ENCODE measurements at regions not wholly inside any gene's neighbourhood (a gene's known extent, or its start where the extent isn't known, plus 50 kb on each side); places are given as distances from the start of the nearest gene placed in this dataset.

GRCh38 chr15:37245358-37245757 lies 145.0 kb upstream of the MEIS2 start:
- H3K4me1 ChIP-seq: no peaks in the 10 kb centered on the region
- intact Hi-C loops (cut with DNase I): no loop called here
- H3K36me3 ChIP-seq: no peaks in the 10 kb centered on the region
- H3K27me3 ChIP-seq: no peaks in the 10 kb centered on the region
- no peak overlapping the region for H3K4me3 ChIP-seq
- DNase-seq (ENCODE audit: extremely low spot score in 2 of 2): no peak
- no peaks in the 10 kb centered on the region for H3K9me3 ChIP-seq
- no peak overlapping the region for H3K27ac ChIP-seq
- TF ChIP-seq POLR2AphosphoS5 (IDR thresholded peaks at IDR 0.05; ENCODE audit: insufficient read depth in 1 of 2, low read depth in 1 of 2) (no peak), CTCF (IDR thresholded peaks at IDR 0.05) (no peak), POLR2A (IDR thresholded peaks at IDR 0.05) (no peak)

DNA sequence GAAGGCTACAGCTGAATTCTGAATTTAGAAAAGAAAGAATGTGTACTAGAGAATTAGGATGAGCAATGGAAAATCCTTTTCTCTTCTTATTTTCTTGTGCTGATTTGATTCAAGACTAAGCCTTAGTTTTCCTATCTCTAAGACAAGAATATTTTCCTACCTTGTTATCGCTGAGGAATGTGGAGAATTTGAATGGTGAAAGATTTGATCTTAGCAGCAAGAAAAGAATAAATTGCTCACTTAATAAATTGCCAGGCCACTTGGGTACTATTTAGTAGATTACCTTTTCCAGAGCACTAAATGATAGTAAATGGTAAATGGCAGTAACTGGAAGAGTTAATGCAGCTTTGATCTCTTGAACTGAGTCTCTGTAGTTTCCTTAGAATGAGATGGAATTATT lies 145.7 kb upstream of the MEIS2 start:
- DNase-seq (ENCODE audit: extremely low spot score in 2 of 2): no peak

GRCh38 chr15:37246856-37247255 lies 146.5 kb upstream of the MEIS2 start:
- TF ChIP-seq CTCF (IDR thresholded peaks at IDR 0.05) (no peak), POLR2AphosphoS5 (IDR thresholded peaks at IDR 0.05; ENCODE audit: insufficient read depth in 1 of 2, low read depth in 1 of 2) (no peak), POLR2A (IDR thresholded peaks at IDR 0.05) (no peak)
- Histone ChIP-seq H3K36me3 (no peaks in the 10 kb centered on the region), H3K4me1 (no peaks in the 10 kb centered on the region), H3K27ac (no peak overlapping the region), H3K9me3 (no peaks in the 10 kb centered on the region), H3K4me3 (no peak overlapping the region), H3K27me3 (no peaks in the 10 kb centered on the region)
- no peak for DNase-seq (ENCODE audit: extremely low spot score in 2 of 2)
- intact Hi-C loops (cut with DNase I): no loop called here

More for the DNA sequence above, 145.7 kb upstream of the MEIS2 start:
- no peak overlapping the region for H3K27ac ChIP-seq
- no peaks in the 10 kb centered on the region for H3K27me3 ChIP-seq
- no peaks in the 10 kb centered on the region for H3K36me3 ChIP-seq
- TF ChIP-seq POLR2AphosphoS5 (IDR thresholded peaks at IDR 0.05; ENCODE audit: insufficient read depth in 1 of 2, low read depth in 1 of 2) (no peak), CTCF (IDR thresholded peaks at IDR 0.05) (no peak), POLR2A (IDR thresholded peaks at IDR 0.05) (no peak)
- no peaks in the 10 kb centered on the region for H3K9me3 ChIP-seq
- intact Hi-C loops (cut with DNase I): no loop called here
- no peak overlapping the region for H3K4me3 ChIP-seq
- H3K4me1 ChIP-seq: no peaks in the 10 kb centered on the region

DNA sequence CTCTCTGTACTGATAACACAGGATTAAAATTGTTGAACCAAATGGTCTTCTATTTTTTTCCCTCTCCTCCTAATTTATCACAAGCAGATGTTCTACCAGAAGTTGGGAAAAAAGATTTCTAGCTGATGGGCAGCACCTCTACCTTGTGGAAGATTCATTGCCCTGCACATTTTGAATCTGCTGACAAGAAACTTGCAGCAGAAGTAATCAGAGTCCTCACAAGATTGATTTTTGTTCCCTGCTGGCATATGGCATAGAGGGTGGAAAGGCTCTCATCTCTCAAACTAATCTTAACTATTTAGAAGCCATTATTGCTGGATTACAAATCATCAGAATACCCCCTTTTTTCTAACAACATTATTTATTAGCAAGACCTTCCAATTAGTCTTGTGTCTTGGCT lies 148.9 kb upstream of the MEIS2 start:
- no peaks in the 10 kb centered on the region for H3K4me1 ChIP-seq
- no peak overlapping the region for H3K27ac ChIP-seq
- H3K27me3 ChIP-seq: no peaks in the 10 kb centered on the region
- no peak for DNase-seq (ENCODE audit: extremely low spot score in 2 of 2)
- H3K4me3 ChIP-seq: no peak overlapping the region
- intact Hi-C loops (cut with DNase I): no loop called here
- H3K36me3 ChIP-seq: no peaks in the 10 kb centered on the region
- no peaks in the 10 kb centered on the region for H3K9me3 ChIP-seq
- TF ChIP-seq CTCF (IDR thresholded peaks at IDR 0.05) (no peak), POLR2AphosphoS5 (IDR thresholded peaks at IDR 0.05; ENCODE audit: insufficient read depth in 1 of 2, low read depth in 1 of 2) (no peak), POLR2A (IDR thresholded peaks at IDR 0.05) (no peak)

DNA sequence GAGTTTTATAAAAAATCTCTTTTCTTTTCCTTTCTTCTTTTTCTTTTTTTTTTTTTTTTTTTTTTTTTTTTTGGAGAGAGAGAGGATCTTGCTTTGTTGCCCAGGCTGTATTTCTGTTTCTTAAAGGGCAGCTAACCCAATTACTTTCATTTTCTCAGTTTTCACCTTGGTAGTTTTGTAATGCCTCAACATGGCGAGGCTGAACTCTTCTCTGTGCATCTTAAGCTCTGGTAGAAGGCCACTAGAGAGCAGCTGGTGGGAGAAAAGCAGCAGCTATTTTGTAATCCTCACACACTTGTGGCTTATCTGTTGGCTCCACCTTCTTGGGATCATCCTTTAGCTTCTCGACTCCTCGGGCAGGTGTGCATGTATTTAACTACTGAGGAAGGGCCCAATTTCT lies 152.2 kb upstream of the MEIS2 start:
- Histone ChIP-seq H3K27ac (no peak overlapping the region), H3K4me1 (no peaks in the 10 kb centered on the region), H3K9me3 (no peaks in the 10 kb centered on the region), H3K36me3 (no peaks in the 10 kb centered on the region), H3K27me3 (no peaks in the 10 kb centered on the region), H3K4me3 (no peak overlapping the region)
- no peak for DNase-seq (ENCODE audit: extremely low spot score in 2 of 2)
- TF ChIP-seq POLR2A (IDR thresholded peaks at IDR 0.05) (no peak), CTCF (IDR thresholded peaks at IDR 0.05) (no peak), POLR2AphosphoS5 (IDR thresholded peaks at IDR 0.05; ENCODE audit: insufficient read depth in 1 of 2, low read depth in 1 of 2) (no peak)
- intact Hi-C loops (cut with DNase I): no loop called here

Measured in vagina (tissue), 2 donors.